ENCODE measurements at regions not wholly inside any gene's neighbourhood (a gene's known extent, or its start where the extent isn't known, plus 50 kb on each side); places are given as distances from the start of the nearest gene placed in this dataset.

DNA sequence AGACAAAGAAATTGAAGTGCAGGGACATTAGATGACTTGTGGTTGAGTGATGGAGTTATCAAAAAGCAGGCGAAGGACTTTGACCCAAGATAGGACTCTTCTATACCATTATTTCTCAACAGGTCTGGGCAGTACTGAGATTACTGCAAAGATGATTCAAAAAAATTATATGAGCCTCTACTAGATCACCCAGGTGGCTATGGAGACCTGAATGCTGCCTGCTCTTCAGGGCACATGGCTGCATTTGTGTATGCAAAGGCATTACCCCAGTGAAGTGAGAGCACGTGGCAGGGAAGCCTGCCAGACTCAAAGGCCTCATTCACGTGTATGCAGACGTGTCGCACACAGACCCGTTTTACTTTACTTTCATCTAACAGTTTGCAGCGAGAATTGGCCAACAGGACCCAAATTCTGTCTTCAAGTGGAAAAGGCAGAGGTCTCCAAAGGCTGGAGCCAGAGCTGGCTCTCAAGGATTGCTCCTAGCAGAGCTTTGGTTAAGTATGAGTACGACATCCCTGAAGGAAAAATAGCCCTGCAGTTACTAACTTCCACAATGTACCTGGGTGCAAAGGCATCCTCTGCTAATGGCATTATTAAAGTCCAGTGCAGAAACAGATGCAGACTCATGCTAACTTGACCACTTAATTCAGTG, 113.8 kb upstream of the ARMC2 start:
- DNase-seq (ENCODE audit: low read depth), result no peak
- TF ChIP-seq, protein P1, sequence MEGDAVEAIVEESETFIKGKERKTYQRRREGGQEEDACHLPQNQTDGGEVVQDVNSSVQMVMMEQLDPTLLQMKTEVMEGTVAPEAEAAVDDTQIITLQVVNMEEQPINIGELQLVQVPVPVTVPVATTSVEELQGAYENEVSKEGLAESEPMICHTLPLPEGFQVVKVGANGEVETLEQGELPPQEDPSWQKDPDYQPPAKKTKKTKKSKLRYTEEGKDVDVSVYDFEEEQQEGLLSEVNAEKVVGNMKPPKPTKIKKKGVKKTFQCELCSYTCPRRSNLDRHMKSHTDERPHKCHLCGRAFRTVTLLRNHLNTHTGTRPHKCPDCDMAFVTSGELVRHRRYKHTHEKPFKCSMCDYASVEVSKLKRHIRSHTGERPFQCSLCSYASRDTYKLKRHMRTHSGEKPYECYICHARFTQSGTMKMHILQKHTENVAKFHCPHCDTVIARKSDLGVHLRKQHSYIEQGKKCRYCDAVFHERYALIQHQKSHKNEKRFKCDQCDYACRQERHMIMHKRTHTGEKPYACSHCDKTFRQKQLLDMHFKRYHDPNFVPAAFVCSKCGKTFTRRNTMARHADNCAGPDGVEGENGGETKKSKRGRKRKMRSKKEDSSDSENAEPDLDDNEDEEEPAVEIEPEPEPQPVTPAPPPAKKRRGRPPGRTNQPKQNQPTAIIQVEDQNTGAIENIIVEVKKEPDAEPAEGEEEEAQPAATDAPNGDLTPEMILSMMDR (conservative IDR thresholded peaks at IDR 0.05; ENCODE audit: low read length), result no peak
- no peak overlapping the region for H3K4me3 ChIP-seq (ENCODE audit: low read length)

DNA sequence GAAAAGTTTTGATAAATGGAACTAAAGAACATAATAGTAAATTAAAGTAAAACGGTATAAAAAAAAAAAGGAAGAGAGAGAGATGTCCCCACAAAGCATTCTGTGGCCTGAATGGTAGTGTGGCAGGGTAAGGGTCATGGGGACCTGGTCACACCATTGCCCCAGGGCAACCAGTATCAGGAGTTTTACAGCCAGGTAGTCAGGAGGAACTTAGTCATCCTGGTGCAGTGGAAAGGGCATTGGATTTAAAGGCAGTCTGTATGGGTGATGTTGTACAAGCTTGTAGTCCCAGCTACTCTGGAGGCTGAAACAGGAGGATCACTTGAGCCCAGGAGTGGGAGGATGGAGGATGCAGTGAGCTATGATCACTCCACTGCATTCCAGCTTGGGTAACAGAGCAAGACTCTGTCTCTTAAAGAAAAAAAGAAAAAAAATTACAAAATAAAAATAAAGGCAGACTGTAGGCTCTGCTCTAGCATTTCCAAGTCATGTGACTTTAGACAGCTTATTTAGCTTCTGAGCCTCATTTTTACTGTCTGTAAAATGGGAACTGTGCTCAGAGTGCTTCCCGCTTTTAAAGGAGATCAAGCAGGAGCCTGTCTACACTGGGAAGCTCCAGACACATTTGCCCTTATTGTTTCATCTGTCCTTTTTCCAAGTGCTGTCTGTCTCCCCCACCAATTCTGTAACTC, 112.8 kb upstream of the ARMC2 start:
- no peak overlapping the region for H3K4me3 ChIP-seq (ENCODE audit: low read length)

DNA sequence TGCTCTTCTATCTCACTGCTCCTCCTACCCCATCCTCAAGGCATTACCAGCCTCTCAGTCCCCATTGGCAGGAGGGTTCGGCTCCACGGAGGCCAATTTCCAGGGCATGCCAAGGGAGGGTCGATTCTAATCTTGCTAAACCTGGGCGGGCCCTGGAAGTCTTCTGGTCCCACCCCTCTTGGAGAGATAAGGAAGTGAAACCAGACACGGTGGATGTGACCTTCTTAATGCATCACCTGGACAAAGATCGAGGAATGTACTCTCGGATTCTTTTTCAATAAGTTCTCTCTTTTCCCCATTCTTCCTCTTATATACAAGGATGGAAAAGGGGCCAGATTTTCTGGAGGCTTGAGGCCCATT, 112.2 kb upstream of the ARMC2 start:
- TF ChIP-seq, protein P1 (conservative IDR thresholded peaks at IDR 0.05; ENCODE audit: low read length), result no peak
- no peak for DNase-seq (ENCODE audit: low read depth)
- H3K4me3 ChIP-seq (ENCODE audit: low read length), result no peak overlapping the region

More for the DNA sequence above, 112.8 kb upstream of the ARMC2 start:
- no peak for DNase-seq (ENCODE audit: low read depth)
- TF ChIP-seq, protein P1 (conservative IDR thresholded peaks at IDR 0.05; ENCODE audit: low read length), result no peak

DNA sequence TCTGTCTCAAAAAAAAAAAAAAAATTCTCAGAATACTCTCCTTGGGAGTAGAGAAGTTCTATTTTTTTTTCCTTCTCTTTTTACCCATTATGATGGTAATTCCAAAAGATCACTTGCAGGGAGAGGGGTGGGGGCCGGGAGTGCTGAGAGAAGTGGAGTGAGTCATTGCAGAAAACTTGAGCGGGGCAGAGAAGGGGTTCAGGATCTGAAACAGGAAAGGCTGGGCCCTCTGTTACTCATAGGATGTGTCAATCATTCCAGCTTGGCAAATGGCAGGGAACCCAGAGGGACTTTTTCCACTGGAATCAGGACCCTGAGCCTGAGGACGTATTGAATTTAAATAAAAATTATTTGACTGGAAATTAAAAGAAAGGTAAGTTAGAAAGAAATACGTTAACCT, 111.4 kb upstream of the ARMC2 start:
- peak; percentile 71 for DNase-seq (ENCODE audit: low read depth)
- TF ChIP-seq, protein P1 (conservative IDR thresholded peaks at IDR 0.05; ENCODE audit: low read length), result no peak
- H3K4me3 ChIP-seq (ENCODE audit: low read length), result no peak overlapping the region

DNA sequence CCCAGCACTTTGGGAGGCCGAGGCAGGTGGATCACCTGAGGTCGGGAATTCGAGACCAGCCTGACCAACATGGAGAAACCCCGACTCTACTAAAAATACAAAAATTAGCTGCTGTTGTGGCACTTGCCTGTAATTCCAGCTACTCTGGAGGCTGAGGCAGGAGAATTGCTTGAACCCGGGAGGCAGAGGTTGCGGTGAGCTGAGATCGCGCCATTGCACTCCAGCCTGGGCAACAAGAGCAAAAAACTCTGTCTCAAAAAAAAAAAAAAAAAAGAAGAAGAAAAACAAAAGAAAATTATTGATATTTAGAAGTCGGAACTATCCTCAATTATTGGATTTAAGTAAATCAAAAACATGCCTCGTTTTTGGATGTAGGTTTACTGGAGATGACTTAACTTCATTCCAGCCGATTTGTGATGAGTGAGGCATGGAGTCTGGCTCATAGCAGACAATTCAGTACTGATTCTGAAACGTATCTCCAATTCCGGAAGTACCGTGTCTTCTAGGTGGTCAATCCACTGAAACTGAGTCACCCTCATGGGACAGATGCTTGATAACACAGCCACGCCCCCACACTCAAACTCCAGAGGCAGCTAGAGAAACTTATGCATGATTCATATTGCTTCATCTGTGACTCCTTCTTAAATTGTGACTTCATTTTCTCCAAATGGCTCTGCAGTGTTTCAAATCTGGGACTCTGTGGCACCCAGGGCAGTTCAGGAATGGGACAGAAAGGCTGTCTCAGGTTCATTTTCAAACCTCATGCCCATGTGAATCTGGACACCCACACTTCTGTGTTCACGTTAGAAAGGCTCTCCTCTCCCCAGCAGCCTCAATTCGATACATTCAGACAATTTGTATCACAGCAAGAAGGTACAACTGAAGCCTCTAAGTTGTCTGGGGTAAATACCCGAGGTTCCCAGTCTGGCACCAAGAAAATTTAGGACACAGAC, 110.4 kb upstream of the ARMC2 start:
- H3K4me3 ChIP-seq (ENCODE audit: low read length), result peak overlapping the region; percentile 18
- DNase-seq (ENCODE audit: low read depth), result peak; percentile 96
- TF ChIP-seq, protein P1 (conservative IDR thresholded peaks at IDR 0.05; ENCODE audit: low read length), result no peak

DNA sequence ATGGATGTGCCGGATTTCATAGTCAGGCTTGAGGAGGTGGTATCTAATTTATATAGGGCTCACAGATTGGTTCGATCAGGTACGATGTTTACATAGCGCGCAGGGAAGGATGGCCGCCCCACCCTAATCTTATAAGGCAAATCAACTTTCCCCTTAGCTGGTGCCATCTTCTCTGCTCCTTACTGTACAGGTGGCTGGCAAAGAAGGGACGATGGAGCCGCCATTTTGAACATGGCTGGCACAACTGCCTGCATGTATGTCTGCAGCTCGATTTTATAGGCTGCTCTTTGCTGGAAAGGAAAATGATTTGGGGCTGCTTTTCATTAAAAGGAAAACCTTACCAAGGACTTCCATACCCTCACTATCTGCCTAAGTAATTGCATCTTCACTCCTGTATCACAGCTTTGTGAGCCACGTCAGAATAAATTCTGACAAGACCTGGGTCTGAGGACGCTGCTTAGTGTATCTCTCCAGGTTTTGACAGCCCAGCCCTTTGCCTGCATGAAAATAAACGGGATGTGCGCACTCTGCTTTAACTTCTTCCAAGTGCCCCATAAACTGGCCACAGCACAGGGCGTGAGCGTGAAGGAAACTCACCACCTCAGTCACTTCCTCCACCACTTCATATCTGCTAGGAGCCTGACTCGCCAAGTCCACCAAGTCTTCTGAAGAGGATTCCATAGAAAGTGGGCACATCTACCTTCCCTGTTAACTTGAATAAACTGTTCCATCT, 109.4 kb upstream of the ARMC2 start:
- peak overlapping the region; percentile 18 for H3K4me3 ChIP-seq (ENCODE audit: low read length)
- DNase-seq (ENCODE audit: low read depth), result no peak
- TF ChIP-seq, protein P1 (conservative IDR thresholded peaks at IDR 0.05; ENCODE audit: low read length), result no peak

Data from AG10803 (cell line).